ENCODE measurements at regions not wholly inside any gene's neighbourhood (a gene's known extent, or its start where the extent isn't known, plus 50 kb on each side); places are given as distances from the start of the nearest gene placed in this dataset.

GRCh38 chr18:28718696-28719095, 541.8 kb upstream of the CDH2 start:
- Histone ChIP-seq H3K27ac (peak overlapping the region; percentile 25 to 34), H3K4me3 (no peak overlapping the region)
- TF ChIP-seq CTCF (IDR thresholded peaks at IDR 0.05) = no peak
- DNase-seq (ENCODE audit: low spot score) = no peak

GRCh38 chr18:28716338-28716737, 539.4 kb upstream of the CDH2 start:
- Histone ChIP-seq H3K27ac (no peak overlapping the region), H3K4me3 (no peak overlapping the region)
- TF ChIP-seq CTCF (IDR thresholded peaks at IDR 0.05) = no peak
- DNase-seq (ENCODE audit: low spot score) = no peak

- H3K27ac ChIP-seq = no peak overlapping the region
- no peak overlapping the region for H3K4me3 ChIP-seq
- DNase-seq (ENCODE audit: low spot score) = no peak
- no peak for TF ChIP-seq CTCF (IDR thresholded peaks at IDR 0.05)
Measured at GRCh38 chr18:28715206-28715605, 538.3 kb upstream of the CDH2 start.

GRCh38 chr18:28714498-28714897, 537.6 kb upstream of the CDH2 start:
- TF ChIP-seq CTCF (IDR thresholded peaks at IDR 0.05) = no peak
- Histone ChIP-seq H3K4me3 (no peak overlapping the region), H3K27ac (no peak overlapping the region)
- DNase-seq (ENCODE audit: low spot score) = no peak

- no peak overlapping the region for H3K27ac ChIP-seq
- no peak overlapping the region for H3K4me3 ChIP-seq
- no peak for DNase-seq (ENCODE audit: low spot score)
- TF ChIP-seq CTCF (IDR thresholded peaks at IDR 0.05) = no peak
Measured at GRCh38 chr18:28712796-28713425, 536.0 kb upstream of the CDH2 start.

GRCh38 chr18:28712172-28712571, 535.2 kb upstream of the CDH2 start:
- Histone ChIP-seq H3K4me3 (no peak overlapping the region), H3K27ac (no peak overlapping the region)
- no peak for TF ChIP-seq CTCF (IDR thresholded peaks at IDR 0.05)
- DNase-seq (ENCODE audit: low spot score) = no peak

- H3K4me3 ChIP-seq = no peak overlapping the region
- no peak for TF ChIP-seq CTCF (IDR thresholded peaks at IDR 0.05)
- DNase-seq (ENCODE audit: low spot score) = no peak
- no peak overlapping the region for H3K27ac ChIP-seq
Measured at GRCh38 chr18:28711096-28711495, 534.2 kb upstream of the CDH2 start.
